ENCODE measurements at regions not wholly inside any gene's neighbourhood (a gene's known extent, or its start where the extent isn't known, plus 50 kb on each side); places are given as distances from the start of the nearest gene placed in this dataset.

DNA sequence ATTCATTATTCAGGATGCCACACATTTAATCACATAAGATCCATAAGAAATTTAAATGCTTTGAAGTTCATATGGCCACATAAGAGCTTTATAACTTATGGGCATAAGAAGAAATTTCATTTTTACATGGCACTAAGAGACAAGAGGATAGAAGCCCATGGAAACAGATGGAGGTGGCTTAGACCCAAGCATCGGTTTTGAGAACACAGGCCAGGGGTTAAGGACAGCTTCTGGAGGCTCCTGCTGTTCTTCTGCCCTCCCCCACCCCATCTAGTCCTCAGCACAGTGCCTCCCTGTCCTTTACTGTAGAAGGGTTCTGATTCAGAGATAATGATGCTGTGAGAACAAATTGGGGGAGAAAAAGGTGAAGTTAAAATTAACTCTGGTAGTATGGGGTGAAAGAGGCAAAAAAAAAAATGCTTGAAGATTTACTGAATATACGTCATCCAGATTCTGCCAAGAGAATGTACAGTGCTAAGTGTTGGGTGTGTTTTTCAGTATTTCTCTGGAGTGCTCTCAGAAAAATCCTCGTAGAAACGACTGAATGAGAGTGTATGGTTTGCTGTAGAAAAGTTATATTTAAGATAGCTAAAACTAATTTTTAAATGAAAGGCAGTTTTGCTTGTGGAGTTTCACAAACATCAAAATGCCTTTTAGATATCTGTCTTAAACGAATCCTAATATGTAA lies 539.7 kb downstream of the QKI start:
- no peaks in the 10 kb centered on the region for H4K20me1 ChIP-seq (ENCODE audit: insufficient read depth, low read length)
- H3K4me2 ChIP-seq (ENCODE audit: low read depth, low read length): no peak overlapping the region
- H3K79me2 ChIP-seq (ENCODE audit: low read length): no peaks in the 10 kb centered on the region
- no peak overlapping the region for H3K27ac ChIP-seq (ENCODE audit: low read length)
- no peaks in the 10 kb centered on the region for H3K36me3 ChIP-seq (replicated peaks; ENCODE audit: insufficient read depth, low read length)
- TF ChIP-seq, protein P1, sequence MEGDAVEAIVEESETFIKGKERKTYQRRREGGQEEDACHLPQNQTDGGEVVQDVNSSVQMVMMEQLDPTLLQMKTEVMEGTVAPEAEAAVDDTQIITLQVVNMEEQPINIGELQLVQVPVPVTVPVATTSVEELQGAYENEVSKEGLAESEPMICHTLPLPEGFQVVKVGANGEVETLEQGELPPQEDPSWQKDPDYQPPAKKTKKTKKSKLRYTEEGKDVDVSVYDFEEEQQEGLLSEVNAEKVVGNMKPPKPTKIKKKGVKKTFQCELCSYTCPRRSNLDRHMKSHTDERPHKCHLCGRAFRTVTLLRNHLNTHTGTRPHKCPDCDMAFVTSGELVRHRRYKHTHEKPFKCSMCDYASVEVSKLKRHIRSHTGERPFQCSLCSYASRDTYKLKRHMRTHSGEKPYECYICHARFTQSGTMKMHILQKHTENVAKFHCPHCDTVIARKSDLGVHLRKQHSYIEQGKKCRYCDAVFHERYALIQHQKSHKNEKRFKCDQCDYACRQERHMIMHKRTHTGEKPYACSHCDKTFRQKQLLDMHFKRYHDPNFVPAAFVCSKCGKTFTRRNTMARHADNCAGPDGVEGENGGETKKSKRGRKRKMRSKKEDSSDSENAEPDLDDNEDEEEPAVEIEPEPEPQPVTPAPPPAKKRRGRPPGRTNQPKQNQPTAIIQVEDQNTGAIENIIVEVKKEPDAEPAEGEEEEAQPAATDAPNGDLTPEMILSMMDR (IDR thresholded peaks at IDR 0.05; ENCODE audit: low read length): no peak
- TF ChIP-seq EZH2 (optimal IDR thresholded peaks at IDR 0.05; ENCODE audit: low read depth, low read length): no peak
- no peak for TF ChIP-seq EZH2phosphoT487 (IDR thresholded peaks at IDR 0.05; ENCODE audit: low read length)
- H3F3A ChIP-seq (ENCODE audit: insufficient read depth, low read length): no peaks in the 10 kb centered on the region
- no peak overlapping the region for H3K9ac ChIP-seq (ENCODE audit: low read length)
- no peak overlapping the region for H2AFZ ChIP-seq (ENCODE audit: low read length)
- H3K9me2 ChIP-seq (replicated peaks; ENCODE audit: insufficient read depth, low read length): no peaks in the 10 kb centered on the region
- H3K4me1 ChIP-seq (ENCODE audit: low read length): no peaks in the 10 kb centered on the region
- H3K9me3 ChIP-seq (replicated peaks; ENCODE audit: insufficient read depth, low read length): no peaks in the 10 kb centered on the region
- no peaks in the 10 kb centered on the region for H3K27me3 ChIP-seq (replicated peaks; ENCODE audit: insufficient read depth, low read length)
- no peak for DNase-seq
- H3K4me3 ChIP-seq (ENCODE audit: low read length): no peak overlapping the region

DNA sequence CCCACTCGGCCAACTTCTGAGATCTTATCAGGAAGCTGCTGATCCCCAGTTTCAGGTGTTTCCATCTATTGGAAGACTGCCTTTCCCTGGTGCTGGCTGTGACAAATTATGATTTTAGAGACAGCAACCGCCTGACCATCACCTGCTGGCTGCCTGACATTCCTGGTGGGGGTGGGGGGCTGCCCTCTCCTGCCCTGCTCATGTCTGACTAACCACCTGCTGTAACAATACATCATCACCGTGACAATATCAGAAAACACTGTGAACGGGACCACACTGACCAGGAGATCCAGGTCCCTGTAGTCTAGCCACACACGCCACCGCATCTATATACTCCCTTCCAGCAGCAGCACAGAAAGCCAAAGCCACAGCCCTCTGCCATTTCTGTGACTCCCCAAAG lies 537.5 kb downstream of the QKI start:
- no peaks in the 10 kb centered on the region for H3K9me3 ChIP-seq (replicated peaks; ENCODE audit: insufficient read depth, low read length)
- H3K4me2 ChIP-seq (ENCODE audit: low read depth, low read length): no peak overlapping the region
- H2AFZ ChIP-seq (ENCODE audit: low read length): no peak overlapping the region
- H3F3A ChIP-seq (ENCODE audit: insufficient read depth, low read length): no peaks in the 10 kb centered on the region
- no peaks in the 10 kb centered on the region for H3K79me2 ChIP-seq (ENCODE audit: low read length)
- TF ChIP-seq EZH2 (optimal IDR thresholded peaks at IDR 0.05; ENCODE audit: low read depth, low read length) (no peak), EZH2phosphoT487 (IDR thresholded peaks at IDR 0.05; ENCODE audit: low read length) (no peak)
- TF ChIP-seq, protein P1 (IDR thresholded peaks at IDR 0.05; ENCODE audit: low read length): no peak
- H3K4me1 ChIP-seq (ENCODE audit: low read length): no peaks in the 10 kb centered on the region
- no peaks in the 10 kb centered on the region for H3K27me3 ChIP-seq (replicated peaks; ENCODE audit: insufficient read depth, low read length)
- H3K9me2 ChIP-seq (replicated peaks; ENCODE audit: insufficient read depth, low read length): no peaks in the 10 kb centered on the region
- H4K20me1 ChIP-seq (ENCODE audit: insufficient read depth, low read length): no peaks in the 10 kb centered on the region
- DNase-seq: no peak
- no peaks in the 10 kb centered on the region for H3K36me3 ChIP-seq (replicated peaks; ENCODE audit: insufficient read depth, low read length)
- no peak overlapping the region for H3K27ac ChIP-seq (ENCODE audit: low read length)
- no peak overlapping the region for H3K4me3 ChIP-seq (ENCODE audit: low read length)
- no peak overlapping the region for H3K9ac ChIP-seq (ENCODE audit: low read length)

DNA sequence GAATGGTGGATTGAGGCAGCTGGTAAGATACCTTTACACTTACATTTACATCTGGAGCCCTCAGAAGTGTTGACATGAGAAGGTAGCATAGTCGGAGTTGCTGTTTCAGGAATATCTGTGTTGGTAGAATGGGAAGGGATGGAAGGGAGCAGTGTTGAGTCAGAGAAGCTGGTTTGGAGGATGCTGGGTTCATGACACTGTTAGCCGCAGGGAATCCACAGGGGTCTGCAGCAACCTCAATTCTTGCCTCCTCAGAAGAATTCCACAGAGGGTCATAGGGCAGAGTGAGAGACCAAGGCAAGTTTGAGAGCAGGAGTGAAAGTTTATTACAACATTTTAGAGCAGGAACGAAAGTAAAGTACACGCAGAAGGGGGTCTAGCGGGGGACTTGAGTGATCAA lies 536.8 kb downstream of the QKI start:
- Histone ChIP-seq H3K27ac (ENCODE audit: low read length) (no peak overlapping the region), H3K9me2 (replicated peaks; ENCODE audit: insufficient read depth, low read length) (no peaks in the 10 kb centered on the region), H3K4me3 (ENCODE audit: low read length) (no peak overlapping the region), H2AFZ (ENCODE audit: low read length) (no peak overlapping the region), H3K4me2 (ENCODE audit: low read depth, low read length) (no peak overlapping the region), H3K4me1 (ENCODE audit: low read length) (no peaks in the 10 kb centered on the region), H3K27me3 (replicated peaks; ENCODE audit: insufficient read depth, low read length) (no peaks in the 10 kb centered on the region), H3F3A (ENCODE audit: insufficient read depth, low read length) (no peaks in the 10 kb centered on the region), H3K9me3 (replicated peaks; ENCODE audit: insufficient read depth, low read length) (no peaks in the 10 kb centered on the region), H3K9ac (ENCODE audit: low read length) (no peak overlapping the region), H4K20me1 (ENCODE audit: insufficient read depth, low read length) (no peaks in the 10 kb centered on the region), H3K79me2 (ENCODE audit: low read length) (no peaks in the 10 kb centered on the region), H3K36me3 (replicated peaks; ENCODE audit: insufficient read depth, low read length) (no peaks in the 10 kb centered on the region)
- no peak for DNase-seq
- TF ChIP-seq, protein P1 (IDR thresholded peaks at IDR 0.05; ENCODE audit: low read length): no peak

Measured in MM.1S (cell line).